ENCODE measurements at regions not wholly inside any gene's neighbourhood (a gene's known extent, or its start where the extent isn't known, plus 50 kb on each side); places are given as distances from the start of the nearest gene placed in this dataset.

GRCh38 chr5:117195076-117195475 is 620.5 kb upstream of the SEMA6A start:
- ATAC-seq (replicated peaks in 1 of 2) (no peak), DNase-seq (no peak)
- Mint-ChIP-seq H3K27me3 (ENCODE audit: low read depth) (no peaks in the 10 kb centered on the region), H3K4me3 (no peak overlapping the region), H3K9me3 (peaks cover 4 to 8% of the 10 kb centered on the region in 2 donors), H3K36me3 (ENCODE audit: insufficient read depth in 2 of 2) (no peaks in the 10 kb centered on the region), H3K27ac (no peak overlapping the region), H3K4me1 (ENCODE audit: low read depth) (no peaks in the 10 kb centered on the region)

- Mint-ChIP-seq H3K9me3 (peaks cover 4 to 9% of the 10 kb centered on the region in 2 donors), H3K27me3 (ENCODE audit: low read depth) (no peaks in the 10 kb centered on the region), H3K4me3 (no peak overlapping the region), H3K4me1 (ENCODE audit: low read depth) (no peaks in the 10 kb centered on the region), H3K27ac (no peak overlapping the region), H3K36me3 (ENCODE audit: insufficient read depth in 2 of 2) (no peaks in the 10 kb centered on the region)
- no peak for DNase-seq
- no peak for ATAC-seq (replicated peaks in 1 of 2)
These were observed 616.6 kb upstream of the SEMA6A start for GRCh38 chr5:117191251-117191650.

GRCh38 chr5:117189784-117190183 is 615.2 kb upstream of the SEMA6A start:
- no peak for ATAC-seq (replicated peaks in 1 of 2)
- Mint-ChIP-seq H3K27me3 (ENCODE audit: low read depth) (no peaks in the 10 kb centered on the region), H3K27ac (no peak overlapping the region), H3K4me1 (ENCODE audit: low read depth) (no peaks in the 10 kb centered on the region), H3K36me3 (ENCODE audit: insufficient read depth in 2 of 2) (no peaks in the 10 kb centered on the region), H3K4me3 (no peak overlapping the region), H3K9me3 (peaks cover 4 to 9% of the 10 kb centered on the region in 2 donors)
- no peak for DNase-seq

GRCh38 chr5:117188211-117188610 is 613.6 kb upstream of the SEMA6A start:
- ATAC-seq (replicated peaks in 1 of 2) (no peak), DNase-seq (no peak)
- no peaks in the 10 kb centered on the region for H3K27me3 Mint-ChIP-seq (ENCODE audit: low read depth)
- no peaks in the 10 kb centered on the region for H3K36me3 Mint-ChIP-seq (ENCODE audit: insufficient read depth in 2 of 2)
- no peaks in the 10 kb centered on the region for H3K4me1 Mint-ChIP-seq (ENCODE audit: low read depth)
- no peak overlapping the region for H3K27ac Mint-ChIP-seq
- peaks cover 2 to 5% of the 10 kb centered on the region in 2 donors for H3K9me3 Mint-ChIP-seq
- H3K4me3 Mint-ChIP-seq = no peak overlapping the region

GRCh38 chr5:117186751-117187150 is 612.1 kb upstream of the SEMA6A start:
- H3K36me3 Mint-ChIP-seq (ENCODE audit: insufficient read depth in 2 of 2) = no peaks in the 10 kb centered on the region
- no peak for DNase-seq
- no peak overlapping the region for H3K27ac Mint-ChIP-seq
- H3K4me1 Mint-ChIP-seq (ENCODE audit: low read depth) = no peaks in the 10 kb centered on the region
- H3K4me3 Mint-ChIP-seq = no peak overlapping the region
- no peak for ATAC-seq (replicated peaks in 1 of 2)
- H3K9me3 Mint-ChIP-seq = peaks cover 0 to 4% of the 10 kb centered on the region in 2 donors
- no peaks in the 10 kb centered on the region for H3K27me3 Mint-ChIP-seq (ENCODE audit: low read depth)

- DNase-seq (no peak), ATAC-seq (replicated peaks in 1 of 2) (no peak)
- Mint-ChIP-seq H3K36me3 (ENCODE audit: insufficient read depth in 2 of 2) (no peaks in the 10 kb centered on the region), H3K4me1 (ENCODE audit: low read depth) (no peaks in the 10 kb centered on the region), H3K9me3 (peaks cover 1 to 2% of the 10 kb centered on the region in 2 donors), H3K27ac (no peak overlapping the region), H3K27me3 (ENCODE audit: low read depth) (no peaks in the 10 kb centered on the region), H3K4me3 (no peak overlapping the region)
These were observed 608.7 kb upstream of the SEMA6A start for GRCh38 chr5:117183326-117183725.

GRCh38 chr5:117182104-117182503 is 607.5 kb upstream of the SEMA6A start:
- DNase-seq = no peak
- H3K9me3 Mint-ChIP-seq = peaks cover 5% of the 10 kb centered on the region in 2 donors
- H3K27me3 Mint-ChIP-seq (ENCODE audit: low read depth) = no peaks in the 10 kb centered on the region
- no peak for ATAC-seq (replicated peaks in 1 of 2)
- H3K4me1 Mint-ChIP-seq (ENCODE audit: low read depth) = no peaks in the 10 kb centered on the region
- no peaks in the 10 kb centered on the region for H3K36me3 Mint-ChIP-seq (ENCODE audit: insufficient read depth in 2 of 2)
- no peak overlapping the region for H3K4me3 Mint-ChIP-seq
- no peak overlapping the region for H3K27ac Mint-ChIP-seq

- ATAC-seq (replicated peaks in 1 of 2) (no peak), DNase-seq (no peak)
- Mint-ChIP-seq H3K9me3 (peaks cover 4 to 5% of the 10 kb centered on the region in 2 donors), H3K27ac (no peak overlapping the region), H3K4me1 (ENCODE audit: low read depth) (no peaks in the 10 kb centered on the region), H3K36me3 (ENCODE audit: insufficient read depth in 2 of 2) (no peaks in the 10 kb centered on the region), H3K4me3 (no peak overlapping the region), H3K27me3 (ENCODE audit: low read depth) (no peaks in the 10 kb centered on the region)
These were observed 602.7 kb upstream of the SEMA6A start for GRCh38 chr5:117177302-117177701.

GRCh38 chr5:117165068-117165467 is 590.4 kb upstream of the SEMA6A start:
- Mint-ChIP-seq H3K4me3 (no peak overlapping the region), H3K27ac (no peak overlapping the region), H3K36me3 (ENCODE audit: insufficient read depth in 2 of 2) (no peaks in the 10 kb centered on the region), H3K4me1 (ENCODE audit: low read depth) (no peaks in the 10 kb centered on the region), H3K9me3 (peaks cover 4 to 6% of the 10 kb centered on the region in 2 donors), H3K27me3 (ENCODE audit: low read depth) (no peaks in the 10 kb centered on the region)
- DNase-seq (no peak), ATAC-seq (replicated peaks in 1 of 2) (no peak)

- Mint-ChIP-seq H3K9me3 (peaks cover 0 to 4% of the 10 kb centered on the region in 2 donors), H3K4me3 (no peak overlapping the region), H3K27me3 (ENCODE audit: low read depth) (no peaks in the 10 kb centered on the region), H3K36me3 (ENCODE audit: insufficient read depth in 2 of 2) (no peaks in the 10 kb centered on the region), H3K4me1 (ENCODE audit: low read depth) (no peaks in the 10 kb centered on the region), H3K27ac (no peak overlapping the region)
- no peak for ATAC-seq (replicated peaks in 1 of 2)
- no peak for DNase-seq
These were observed 587.2 kb upstream of the SEMA6A start for GRCh38 chr5:117161718-117162335.

- Mint-ChIP-seq H3K27me3 (ENCODE audit: low read depth) (no peaks in the 10 kb centered on the region), H3K4me3 (no peak overlapping the region), H3K9me3 (peaks cover 0 to 2% of the 10 kb centered on the region in 2 donors), H3K27ac (no peak overlapping the region), H3K36me3 (ENCODE audit: insufficient read depth in 2 of 2) (no peaks in the 10 kb centered on the region), H3K4me1 (ENCODE audit: low read depth) (no peaks in the 10 kb centered on the region)
- ATAC-seq (replicated peaks in 1 of 2) (no peak), DNase-seq (no peak)
These were observed 585.8 kb upstream of the SEMA6A start for GRCh38 chr5:117160391-117160790.

- peaks cover 0 to 3% of the 10 kb centered on the region in 2 donors for H3K9me3 Mint-ChIP-seq
These were observed 574.7 kb upstream of the SEMA6A start for GRCh38 chr5:117149312-117149711.

GRCh38 chr5:117144086-117144485 is 569.5 kb upstream of the SEMA6A start:
- Mint-ChIP-seq H3K9me3 (peaks cover 2 to 3% of the 10 kb centered on the region in 2 donors), H3K4me1 (ENCODE audit: low read depth) (no peaks in the 10 kb centered on the region), H3K36me3 (ENCODE audit: insufficient read depth in 2 of 2) (no peaks in the 10 kb centered on the region)

More at GRCh38 chr5:117149312-117149711, 574.7 kb upstream of the SEMA6A start:
- ATAC-seq (replicated peaks in 1 of 2) = no peak
- Mint-ChIP-seq H3K27ac (no peak overlapping the region), H3K4me3 (no peak overlapping the region), H3K27me3 (ENCODE audit: low read depth) (no peaks in the 10 kb centered on the region), H3K4me1 (ENCODE audit: low read depth) (no peaks in the 10 kb centered on the region), H3K36me3 (ENCODE audit: insufficient read depth in 2 of 2) (no peaks in the 10 kb centered on the region)
- no peak for DNase-seq

GRCh38 chr5:117143406-117143805 is 568.8 kb upstream of the SEMA6A start:
- peaks cover 2 to 3% of the 10 kb centered on the region in 2 donors for H3K9me3 Mint-ChIP-seq
- no peak for DNase-seq
- H3K27ac Mint-ChIP-seq = no peak overlapping the region
- H3K4me3 Mint-ChIP-seq = no peak overlapping the region
- H3K36me3 Mint-ChIP-seq (ENCODE audit: insufficient read depth in 2 of 2) = no peaks in the 10 kb centered on the region
- H3K4me1 Mint-ChIP-seq (ENCODE audit: low read depth) = no peaks in the 10 kb centered on the region
- ATAC-seq (replicated peaks in 1 of 2) = no peak
- no peaks in the 10 kb centered on the region for H3K27me3 Mint-ChIP-seq (ENCODE audit: low read depth)

More at GRCh38 chr5:117144086-117144485, 569.5 kb upstream of the SEMA6A start:
- ATAC-seq (replicated peaks in 1 of 2) (no peak), DNase-seq (no peak)
- Mint-ChIP-seq H3K27me3 (ENCODE audit: low read depth) (no peaks in the 10 kb centered on the region), H3K27ac (no peak overlapping the region), H3K4me3 (no peak overlapping the region)

All from activated T-cell treated with anti-CD3 and anti-CD28 coated beads, Interleukin-2, amount 50 U/mL, for 72 hours (primary cell).